SK-N-SH (cell line): ENCODE measurements at regions not wholly inside any gene's neighbourhood (a gene's known extent, or its start where the extent isn't known, plus 50 kb on each side); places are given as distances from the start of the nearest gene placed in this dataset.

Source experiments
- CTCF ChIA-PET: fragments of 300-600, 350-600 bp; formaldehyde crosslinking; extraction: SDS; loops from one replicate; lab custom pipeline; 2021; lab: Yijun Ruan, JAX
- POLR2A ChIA-PET: fragments of 350-600 bp; sonication (Branson Sonifier 250); formaldehyde crosslinking; extraction: SDS; loops from one replicate; lab custom pipeline; 2020; ENCODE audit warnings: antibody characterized with exemption, inconsistent platforms; lab: Yijun Ruan, JAX
- DNase-seq: peaks from one replicate; pipeline ENCODE4 v3.0.0; 2012
- H2AFZ ChIP-seq: fragments of 200-600 bp; sonication (generic); 2 replicates; pipeline ENCODE4 v1.8.1; 2016; ENCODE audit warnings: antibody characterized with exemption, mild to moderate bottlenecking, low read depth
- H3F3A ChIP-seq: fragments of 200-600 bp; sonication (generic); replicated peaks from 2 replicates; pipeline ENCODE3; 2016; ENCODE audit warnings: antibody characterized with exemption, mild to moderate bottlenecking; ENCODE audit not compliant: insufficient read depth
- H3K27ac ChIP-seq, 2 experiments: fragments of 200-500 bp in 1 of 2; fragments of 200-600 bp in 1 of 2; sonication (Bioruptor generic) in 1 of 2; sonication (generic), shearing (Covaris generic) in 1 of 2; 2 replicates each; pipeline versions ENCODE4 v1.5.1 to v1.6.1; 2014 to 2016; ENCODE audit warnings: low read depth in 2 of 2, inconsistent platforms in 1 of 2, low read length in 1 of 2, mild to moderate bottlenecking in 1 of 2, mixed read lengths in 1 of 2
- H3K27me3 ChIP-seq: fragments of 200-600 bp; sonication (generic), shearing (Covaris generic); 2 replicates; pipeline ENCODE4 v1.6.1; 2016; ENCODE audit warnings: mixed run types; ENCODE audit not compliant: insufficient read depth
- H3K36me3 ChIP-seq, 2 experiments: fragments of 200-500 bp in 1 of 2; fragments of 200-600 bp in 1 of 2; sonication (Bioruptor generic) in 1 of 2; sonication (generic) in 1 of 2; replicated peaks in 1 of 2; 2 replicates each; pipeline versions ENCODE3 to v1.5.1; 2014 to 2016; ENCODE audit warnings: low read length in 1 of 2, mild to moderate bottlenecking in 1 of 2; ENCODE audit not compliant: insufficient read depth in 2 of 2, control insufficient read depth in 1 of 2
- H3K4me1 ChIP-seq, 2 experiments: fragments of 200-500 bp in 1 of 2; fragments of 200-600 bp in 1 of 2; sonication (Bioruptor generic) in 1 of 2; sonication (generic), shearing (Covaris generic) in 1 of 2; 2 replicates each; pipeline versions ENCODE4 v1.5.1 to v1.6.1; 2014 to 2016; ENCODE audit warnings: low read depth in 1 of 2, low read length in 1 of 2, mixed run types in 1 of 2; ENCODE audit not compliant: insufficient read depth in 2 of 2, control insufficient read depth in 1 of 2
- H3K4me2 ChIP-seq: fragments of 200-600 bp; sonication (generic), shearing (Covaris generic); 2 replicates; pipeline ENCODE4 v1.6.1; 2017; ENCODE audit warnings: mixed run types
- H3K4me3 ChIP-seq, 2 experiments: fragments of 200-500 bp in 1 of 2; fragments of 200-600 bp in 1 of 2; sonication (Bioruptor generic) in 1 of 2; sonication (generic), shearing (Covaris generic) in 1 of 2; 2 replicates each; pipeline versions ENCODE4 v1.5.1 to v1.8.1; 2014 to 2016; ENCODE audit warnings: low read depth in 2 of 2, inconsistent platforms in 1 of 2, low read length in 1 of 2, mild to moderate bottlenecking in 1 of 2, mixed read lengths in 1 of 2, moderate library complexity in 1 of 2
- H3K79me2 ChIP-seq: fragments of 200-600 bp; sonication (generic); 2 replicates; pipeline ENCODE4 v1.8.1; 2017; ENCODE audit warnings: mild to moderate bottlenecking; ENCODE audit not compliant: insufficient read depth
- H3K9ac ChIP-seq: fragments of 200-600 bp; sonication (generic); 2 replicates; pipeline ENCODE4 v1.6.1; 2017; ENCODE audit warnings: mixed run types
- H3K9me2 ChIP-seq: fragments of 200-600 bp; sonication (generic); 2 replicates; pipeline ENCODE4 v1.6.1; 2017; ENCODE audit warnings: mixed run types
- H3K9me3 ChIP-seq: fragments of 200-600 bp; sonication (generic); 2 replicates; pipeline ENCODE4 v1.6.1; 2017; ENCODE audit warnings: mixed run types, mild to moderate bottlenecking, moderate library complexity
- H4K20me1 ChIP-seq: fragments of 200-600 bp; sonication (generic); 2 replicates; pipeline ENCODE4 v1.6.1; 2017; ENCODE audit warnings: mild to moderate bottlenecking, mixed run types; ENCODE audit not compliant: insufficient read depth
- CHD2 ChIP-seq: fragments of 150-350 bp; IDR thresholded peaks from 2 replicates; pipeline ENCODE4 v1.6.1; 2018; ENCODE audit warnings: low read length; ENCODE audit not compliant: partially characterized antibody
- FOXJ3 ChIP-seq: sonication (generic); formaldehyde crosslinking; IDR thresholded peaks from 2 replicates; pipeline ENCODE4 v1.5.1; 2020; ENCODE audit warnings: mild to moderate bottlenecking, missing genetic modification reagents
- FOXM1 ChIP-seq: IDR thresholded peaks from 2 replicates; pipeline ENCODE4 v1.4.0; 2012; ENCODE audit warnings: low read depth, mild to moderate bottlenecking
- GABPA ChIP-seq: IDR thresholded peaks from 2 replicates; pipeline ENCODE4 v1.4.0; 2012; ENCODE audit warnings: low read depth, mild to moderate bottlenecking
- JUND ChIP-seq: IDR thresholded peaks from 2 replicates; pipeline ENCODE4 v1.4.0; 2012
- MEF2A ChIP-seq: IDR thresholded peaks from 2 replicates; pipeline ENCODE4 v1.4.0; 2012; ENCODE audit warnings: low read depth, borderline replicate concordance
- PBX3 ChIP-seq: IDR thresholded peaks from 2 replicates; pipeline ENCODE4; 2012
- SIN3A ChIP-seq: IDR thresholded peaks from 2 replicates; pipeline ENCODE4 v1.6.1; 2012; ENCODE audit warnings: low read depth, mild to moderate bottlenecking, low read length, moderate library complexity, borderline replicate concordance
- TCF12 ChIP-seq: IDR thresholded peaks from 2 replicates; pipeline ENCODE4 v1.4.0; 2012
- TEAD4 ChIP-seq: IDR thresholded peaks from 2 replicates; pipeline ENCODE4 v1.4.0; 2012; ENCODE audit warnings: mild to moderate bottlenecking, borderline replicate concordance; ENCODE audit not compliant: insufficient read depth
- USF1 ChIP-seq: IDR thresholded peaks from 2 replicates; pipeline ENCODE4 v1.4.0; 2012; ENCODE audit warnings: low read depth, borderline replicate concordance
- YY1 ChIP-seq: IDR thresholded peaks from 2 replicates; pipeline ENCODE4 v1.4.0; 2012; ENCODE audit warnings: low read depth, mild to moderate bottlenecking
- ZBTB33 ChIP-seq: IDR thresholded peaks from 2 replicates; pipeline ENCODE4 v1.4.0; 2012; ENCODE audit warnings: low read depth, borderline replicate concordance
- WGBS: methylation state at CpG from one replicate; pipeline ENCODE4 v1.1.6; 2017; ENCODE audit warnings: low lambda C conversion rate; 5-methylcytosine and 5-hydroxymethylcytosine counted together
- TF ChIP-seq, protein P1 (sequence below): fragments of 150-350 bp; IDR thresholded peaks from 2 replicates; pipeline ENCODE4 v1.6.1; 2016; ENCODE audit warnings: mild to moderate bottlenecking, low read depth, low read length

DNA sequence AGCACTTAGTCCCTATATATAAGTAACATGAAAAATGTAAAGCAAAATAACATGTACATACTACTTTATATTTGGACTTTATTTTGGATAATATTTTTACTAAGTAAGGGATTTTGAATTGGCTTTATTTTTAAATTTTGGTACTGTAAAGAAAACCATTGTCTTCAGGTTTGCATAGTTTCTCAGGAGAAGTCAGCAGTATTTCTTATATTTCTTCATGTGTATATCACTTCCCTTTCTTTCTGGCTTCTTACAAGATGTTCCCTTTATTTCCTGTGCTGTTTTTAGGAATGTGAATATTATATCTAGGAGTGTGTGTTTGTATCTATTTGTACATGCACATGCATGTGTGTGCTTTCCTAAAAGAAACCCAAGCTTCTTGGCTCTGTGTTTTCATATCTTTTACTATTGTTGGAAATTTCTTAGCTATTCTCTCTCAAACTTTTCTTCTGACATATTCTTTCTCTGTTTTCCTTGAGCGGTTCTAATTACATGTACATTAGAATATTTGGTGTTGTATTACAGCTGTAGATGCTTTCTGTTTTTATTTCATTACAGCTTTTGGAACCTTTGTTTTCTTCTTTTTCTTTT is 1549.7 kb upstream of the ACVR2A start:
- CTCF ChIA-PET, result no interaction called here
- H2AFZ ChIP-seq, result no peak overlapping the region
- H3K79me2 ChIP-seq, result no peaks in the 10 kb centered on the region
- H3K4me1 ChIP-seq, result no peaks in the 10 kb centered on the region
- no peak for DNase-seq
- no peaks in the 10 kb centered on the region for H3K27me3 ChIP-seq
- TF ChIP-seq FOXM1 (no peak), MEF2A (no peak), TCF12 (no peak), CHD2 (no peak), YY1 (no peak), ZBTB33 (no peak), JUND (no peak), PBX3 (no peak), TEAD4 (no peak), USF1 (no peak), FOXJ3 (CRISPR knock-in tag) (no peak), SIN3A (no peak), GABPA (no peak)
- TF ChIP-seq, protein P1, sequence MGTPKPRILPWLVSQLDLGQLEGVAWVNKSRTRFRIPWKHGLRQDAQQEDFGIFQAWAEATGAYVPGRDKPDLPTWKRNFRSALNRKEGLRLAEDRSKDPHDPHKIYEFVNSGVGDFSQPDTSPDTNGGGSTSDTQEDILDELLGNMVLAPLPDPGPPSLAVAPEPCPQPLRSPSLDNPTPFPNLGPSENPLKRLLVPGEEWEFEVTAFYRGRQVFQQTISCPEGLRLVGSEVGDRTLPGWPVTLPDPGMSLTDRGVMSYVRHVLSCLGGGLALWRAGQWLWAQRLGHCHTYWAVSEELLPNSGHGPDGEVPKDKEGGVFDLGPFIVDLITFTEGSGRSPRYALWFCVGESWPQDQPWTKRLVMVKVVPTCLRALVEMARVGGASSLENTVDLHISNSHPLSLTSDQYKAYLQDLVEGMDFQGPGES, result no peak
- no peaks in the 10 kb centered on the region for H3F3A ChIP-seq
- no peak overlapping the region for H3K4me3 ChIP-seq
- H3K9me3 ChIP-seq, result peaks cover 22% of the 10 kb centered on the region
- H3K9ac ChIP-seq, result no peak overlapping the region
- POLR2A ChIA-PET, result no interaction called here
- no peaks in the 10 kb centered on the region for H4K20me1 ChIP-seq
- WGBS, result 61% methylated on average over 1 of the region's 1 CpG
- H3K36me3 ChIP-seq, result peaks cover 0 to 6% of the 10 kb centered on the region in 2 experiments
- H3K9me2 ChIP-seq, result no peaks in the 10 kb centered on the region
- H3K4me2 ChIP-seq, result no peak overlapping the region
- H3K27ac ChIP-seq, result no peak overlapping the region
